Sigmoid colon (tissue), 6 donors: ENCODE measurements at regions not wholly inside any gene's neighbourhood (a gene's known extent, or its start where the extent isn't known, plus 50 kb on each side); places are given as distances from the start of the nearest gene placed in this dataset.

Experiments used
- DNase-seq: peaks from one replicate; pipeline ENCODE4 v3.0.0-alpha.2; 2019
- H3K27ac ChIP-seq, 4 donors: fragments of 200-600 bp; sonication (generic); one replicate each; pipeline ENCODE4 v1.5.1; 2016 to 2019; ENCODE audit warnings: mild to moderate bottlenecking in 1 of 4
- H3K27me3 ChIP-seq, 3 donors: fragments of 200-600 bp; sonication (generic); one replicate each; pipeline ENCODE4 v1.5.1; 2019; ENCODE audit warnings: mild to moderate bottlenecking in 1 of 3
- H3K36me3 ChIP-seq, 4 donors: fragments of 200-600 bp; sonication (generic); one replicate each; pipeline ENCODE4 v1.5.1; 2016 to 2019
- H3K4me1 ChIP-seq, 4 donors: fragments of 200-600 bp; sonication (generic); one replicate each; pipeline ENCODE4 v1.5.1; 2017 to 2019
- H3K4me3 ChIP-seq, 4 donors: fragments of 200-600 bp; sonication (generic); one replicate each; pipeline ENCODE4 v1.5.1; 2017 to 2019; ENCODE audit warnings: mild to moderate bottlenecking in 2 of 4, moderate library complexity in 1 of 4
- H3K9me3 ChIP-seq, 4 donors: fragments of 200-600 bp in 3 of 4; sonication (generic) in 3 of 4; one replicate each; pipeline versions ENCODE4 v1.5.1 to v1.6.1; 2013 to 2019
- EP300 ChIP-seq, 4 donors: sonication (generic); formaldehyde crosslinking; IDR thresholded peaks; one replicate each; pipeline ENCODE4 v1.6.1; 2017; ENCODE audit warnings: antibody characterized with exemption in 4 of 4
- POLR2A ChIP-seq, 2 donors: fragments of 450-650 bp; IDR thresholded peaks; one replicate each; pipeline ENCODE4 v1.6.1; 2016; ENCODE audit warnings: antibody characterized with exemption in 2 of 2, mild to moderate bottlenecking in 2 of 2, moderate library complexity in 2 of 2
- POLR2AphosphoS5 ChIP-seq, 4 donors: sonication (generic); formaldehyde crosslinking; IDR thresholded peaks; one replicate each; pipeline ENCODE4 v1.6.1; 2017; ENCODE audit warnings: antibody characterized with exemption in 4 of 4
- WGBS, 2 donors: extraction: QIAGEN DNeasy Blood & Tissue Kit; methylation state at CpG; one replicate each; pipeline ENCODE4 v1.1.7; 2013; 5-methylcytosine and 5-hydroxymethylcytosine counted together
- intact Hi-C: fragments of 100-400 bp; cut with DNase I; formaldehyde crosslinking; loops from one replicate; pipeline ENCODE4 v1.15.1; 2023
- TF ChIP-seq, protein P1 (sequence below), 4 experiments: fragments of 450-650 bp in 3 of 4; fragments of 200-600 bp in 1 of 4; IDR thresholded peaks; one replicate each; pipeline ENCODE4 v1.5.1; 2016 to 2019; ENCODE audit warnings: antibody characterized with exemption in 4 of 4, mild to moderate bottlenecking in 3 of 4, moderate library complexity in 2 of 4
- donor health status: healthy with polysubstance abuse.
- donor health status: healthy.

DNA sequence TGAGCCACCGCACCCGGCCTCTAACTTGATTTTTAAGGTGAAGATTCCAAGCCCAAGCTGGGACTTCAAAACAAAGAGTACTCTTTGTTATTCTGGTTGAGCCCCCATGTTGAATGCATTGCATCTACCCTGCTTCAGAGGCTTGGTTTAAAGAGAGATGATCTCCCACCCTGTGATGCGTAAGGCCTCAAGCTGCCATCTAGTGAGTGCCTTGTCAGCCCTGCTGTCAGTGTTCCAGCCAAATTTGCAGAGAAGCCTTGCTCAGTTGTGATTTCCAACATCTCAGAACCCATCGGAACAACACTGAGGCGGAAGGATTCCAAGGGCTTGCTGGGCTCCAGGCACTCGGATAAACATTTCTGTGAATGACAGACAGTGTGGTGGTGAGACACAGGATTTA is 210.7 kb upstream of the RGMA start:
- TF ChIP-seq POLR2A (IDR thresholded peaks at IDR 0.05) (no peak), EP300 (IDR thresholded peaks at IDR 0.05) (no peak), POLR2AphosphoS5 (IDR thresholded peaks at IDR 0.05) (no peak)
- TF ChIP-seq, protein P1, sequence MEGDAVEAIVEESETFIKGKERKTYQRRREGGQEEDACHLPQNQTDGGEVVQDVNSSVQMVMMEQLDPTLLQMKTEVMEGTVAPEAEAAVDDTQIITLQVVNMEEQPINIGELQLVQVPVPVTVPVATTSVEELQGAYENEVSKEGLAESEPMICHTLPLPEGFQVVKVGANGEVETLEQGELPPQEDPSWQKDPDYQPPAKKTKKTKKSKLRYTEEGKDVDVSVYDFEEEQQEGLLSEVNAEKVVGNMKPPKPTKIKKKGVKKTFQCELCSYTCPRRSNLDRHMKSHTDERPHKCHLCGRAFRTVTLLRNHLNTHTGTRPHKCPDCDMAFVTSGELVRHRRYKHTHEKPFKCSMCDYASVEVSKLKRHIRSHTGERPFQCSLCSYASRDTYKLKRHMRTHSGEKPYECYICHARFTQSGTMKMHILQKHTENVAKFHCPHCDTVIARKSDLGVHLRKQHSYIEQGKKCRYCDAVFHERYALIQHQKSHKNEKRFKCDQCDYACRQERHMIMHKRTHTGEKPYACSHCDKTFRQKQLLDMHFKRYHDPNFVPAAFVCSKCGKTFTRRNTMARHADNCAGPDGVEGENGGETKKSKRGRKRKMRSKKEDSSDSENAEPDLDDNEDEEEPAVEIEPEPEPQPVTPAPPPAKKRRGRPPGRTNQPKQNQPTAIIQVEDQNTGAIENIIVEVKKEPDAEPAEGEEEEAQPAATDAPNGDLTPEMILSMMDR (IDR thresholded peaks at IDR 0.05) = no peak
- Histone ChIP-seq H3K4me3 (no peak overlapping the region), H3K27ac (no peak overlapping the region), H3K27me3 (no peaks in the 10 kb centered on the region), H3K4me1 (peaks cover 0 to 23% (median 4%) of the 10 kb centered on the region in 4 donors), H3K36me3 (no peaks in the 10 kb centered on the region), H3K9me3 (no peaks in the 10 kb centered on the region)
- intact Hi-C loops = loop anchor here (5.0 kb wide), 1 partner anchor 212 kb away; the partner anchor contains the start of gene RGMA
- WGBS, 2 donors = 96 to 97% methylated on average over 6 of the region's 6 CpGs
- no peak for DNase-seq

DNA sequence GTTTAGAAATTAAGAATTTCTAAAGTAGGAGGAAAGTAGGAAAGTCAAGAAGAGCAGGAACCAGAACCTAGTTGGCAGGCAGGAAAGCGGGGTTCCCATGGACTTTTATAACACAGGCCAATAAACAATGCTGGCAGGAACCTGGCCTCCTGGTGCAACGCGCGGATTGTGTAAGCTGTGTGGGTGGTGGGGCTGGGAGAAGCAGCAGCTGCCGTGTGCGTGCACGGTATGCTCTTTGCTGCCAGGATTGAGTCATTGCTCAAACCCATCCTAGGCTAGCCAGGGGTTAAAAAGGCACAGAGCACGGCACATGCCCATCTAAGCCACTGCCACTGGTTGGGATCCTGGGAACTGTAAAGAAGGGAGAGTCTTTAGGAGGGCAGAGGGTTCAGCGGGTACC is 209.9 kb upstream of the RGMA start:
- DNase-seq = peak; percentile 89
- 53 to 83% methylated on average over 9 of the region's 9 CpGs for WGBS, 2 donors
- intact Hi-C loops = no loop called here
- TF ChIP-seq, protein P1 (IDR thresholded peaks at IDR 0.05) = no peak
- TF ChIP-seq POLR2AphosphoS5 (IDR thresholded peaks at IDR 0.05) = peak in 2 of 4 donors; percentile 40 to 67
- peaks cover 0 to 23% (median 4%) of the 10 kb centered on the region in 4 donors for H3K4me1 ChIP-seq
- H3K9me3 ChIP-seq = no peaks in the 10 kb centered on the region
- H3K27ac ChIP-seq = peak overlapping the region in 1 of 4 donors; percentile 26
- H3K36me3 ChIP-seq = no peaks in the 10 kb centered on the region
- H3K27me3 ChIP-seq = no peaks in the 10 kb centered on the region
- H3K4me3 ChIP-seq = no peak overlapping the region

DNA sequence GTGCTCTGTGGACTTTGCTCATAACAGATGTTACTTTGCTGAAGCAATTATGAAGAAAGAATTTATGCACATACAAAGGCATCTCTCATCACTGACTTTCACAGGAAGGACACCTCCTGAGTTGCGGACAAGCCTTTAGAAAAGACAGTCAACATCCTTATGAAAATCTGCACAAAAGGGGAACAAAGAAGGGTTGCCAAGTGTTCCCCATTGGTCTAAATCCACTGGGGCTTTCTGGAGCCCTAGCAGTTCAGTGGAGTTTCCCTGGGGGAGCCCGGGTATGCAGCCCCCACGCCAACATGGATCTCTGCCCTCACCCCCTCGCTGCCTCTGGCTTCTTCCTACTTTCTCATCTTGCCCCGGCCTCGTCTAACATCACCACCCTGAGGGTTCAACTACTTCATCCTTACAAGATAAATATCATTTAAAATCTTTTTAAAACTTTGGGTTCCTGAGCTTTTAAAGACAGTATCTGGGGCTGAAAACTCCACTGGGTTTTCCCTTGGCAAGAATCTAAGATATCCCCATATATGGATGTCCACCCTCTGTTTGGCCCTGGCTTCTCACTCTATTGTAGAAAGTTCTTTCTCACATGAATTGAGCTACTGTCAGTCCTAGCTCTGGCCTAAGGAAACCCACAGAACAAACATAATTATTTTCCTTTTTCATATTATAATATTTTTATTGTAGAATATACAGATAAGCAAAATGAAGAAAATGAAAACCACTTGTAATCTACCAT is 207.9 kb upstream of the RGMA start:
- Histone ChIP-seq H3K4me3 (no peak overlapping the region), H3K9me3 (no peaks in the 10 kb centered on the region), H3K4me1 (peaks cover 0 to 23% (median 4%) of the 10 kb centered on the region in 4 donors), H3K36me3 (no peaks in the 10 kb centered on the region), H3K27me3 (no peaks in the 10 kb centered on the region), H3K27ac (no peak overlapping the region)
- 42 to 79% methylated on average over 6 of the region's 6 CpGs for WGBS, 2 donors
- intact Hi-C loops = no loop called here
- no peak for DNase-seq
- TF ChIP-seq EP300 (IDR thresholded peaks at IDR 0.05) (no peak), POLR2A (IDR thresholded peaks at IDR 0.05) (no peak), POLR2AphosphoS5 (IDR thresholded peaks at IDR 0.05) (no peak)
- TF ChIP-seq, protein P1 (IDR thresholded peaks at IDR 0.05) = no peak

DNA sequence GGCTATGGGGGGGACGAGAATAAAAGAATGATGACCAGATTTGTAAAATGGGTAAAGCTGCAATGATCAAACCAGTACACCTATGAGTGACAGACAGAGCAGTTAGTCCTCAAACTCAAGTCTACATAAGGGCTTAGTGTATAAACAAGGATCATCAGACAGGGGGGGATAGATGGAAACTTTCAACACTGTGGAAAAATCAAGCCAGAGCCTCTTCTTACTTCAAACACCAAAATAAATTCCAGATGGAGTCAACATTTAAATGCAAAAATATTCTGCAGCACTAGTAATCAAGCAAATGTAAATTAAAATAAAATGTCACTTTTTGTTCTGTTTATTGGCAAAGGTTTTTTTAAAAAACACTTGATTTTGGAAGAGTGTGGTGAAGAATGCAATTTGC is 205.9 kb upstream of the RGMA start:
- no peaks in the 10 kb centered on the region for H3K36me3 ChIP-seq
- no peaks in the 10 kb centered on the region for H3K9me3 ChIP-seq
- peaks cover 0 to 11% (median 2%) of the 10 kb centered on the region in 4 donors for H3K4me1 ChIP-seq
- intact Hi-C loops = no loop called here
- DNase-seq = no peak
- H3K4me3 ChIP-seq = no peak overlapping the region
- no peak overlapping the region for H3K27ac ChIP-seq
- 78 to 93% methylated on average over 1 of the region's 1 CpG for whole genome bisulfite sequencing, 2 donors
- no peaks in the 10 kb centered on the region for H3K27me3 ChIP-seq
- TF ChIP-seq POLR2AphosphoS5 (IDR thresholded peaks at IDR 0.05) (no peak), EP300 (IDR thresholded peaks at IDR 0.05) (no peak), POLR2A (IDR thresholded peaks at IDR 0.05) (no peak)
- TF ChIP-seq, protein P1 (IDR thresholded peaks at IDR 0.05) = no peak
